Ureter (tissue), 1 donor: ENCODE measurements at regions not wholly inside any gene's neighbourhood (a gene's known extent, or its start where the extent isn't known, plus 50 kb on each side); places are given as distances from the start of the nearest gene placed in this dataset.
"Not testable (repeated sequence)": the region's sequence is repeated elsewhere in the genome, so short reads cannot be mapped to it uniquely, and the experiment has no call there.

Source experiments
- DNase-seq: peaks from one replicate; pipeline ENCODE4 v3.0.0-alpha.2; 2020; ENCODE audit warnings: low spot score
- donor health status: DM: yes; HTN: yes; CAD: no.

DNA sequence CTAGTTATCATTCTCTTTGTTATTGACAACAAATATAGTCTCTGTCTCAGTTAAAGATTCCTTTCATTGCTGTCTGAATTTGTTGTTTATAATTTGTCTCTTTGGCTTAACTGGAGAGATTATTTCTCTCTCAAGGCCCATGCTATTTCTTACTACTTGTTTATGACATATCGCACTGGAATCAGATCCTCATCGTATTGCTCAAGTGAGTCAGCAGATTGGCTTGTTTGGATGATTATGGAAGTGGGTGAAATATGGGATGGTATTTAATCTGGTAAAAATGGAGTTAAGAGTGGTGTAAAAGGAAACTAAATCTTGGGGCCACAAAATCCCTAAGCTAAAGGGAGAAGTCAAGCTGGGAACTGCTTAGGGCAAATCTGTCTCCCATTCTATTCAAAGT, 613.1 kb downstream of the SI start:
- no peak for DNase-seq

DNA sequence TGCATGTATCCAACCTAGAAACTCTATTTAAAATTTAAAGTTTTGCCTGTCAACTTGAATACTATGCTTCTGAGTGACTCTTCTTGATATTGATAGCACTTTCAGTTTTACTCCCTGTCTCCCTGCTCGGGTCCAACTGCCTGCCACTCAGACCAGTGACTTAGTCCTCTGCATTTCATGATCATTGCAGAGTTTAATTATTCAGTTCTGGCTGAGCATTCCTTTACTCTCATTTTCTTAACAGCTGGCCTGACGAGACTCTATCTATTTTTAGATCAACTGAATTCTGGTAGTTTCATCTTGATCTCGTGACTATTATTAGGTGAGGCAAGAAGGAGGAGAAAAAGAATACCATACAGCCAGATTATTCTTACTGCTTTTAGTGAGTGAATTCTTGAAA, 617.4 kb downstream of the SI start:
- DNase-seq = no peak

DNA sequence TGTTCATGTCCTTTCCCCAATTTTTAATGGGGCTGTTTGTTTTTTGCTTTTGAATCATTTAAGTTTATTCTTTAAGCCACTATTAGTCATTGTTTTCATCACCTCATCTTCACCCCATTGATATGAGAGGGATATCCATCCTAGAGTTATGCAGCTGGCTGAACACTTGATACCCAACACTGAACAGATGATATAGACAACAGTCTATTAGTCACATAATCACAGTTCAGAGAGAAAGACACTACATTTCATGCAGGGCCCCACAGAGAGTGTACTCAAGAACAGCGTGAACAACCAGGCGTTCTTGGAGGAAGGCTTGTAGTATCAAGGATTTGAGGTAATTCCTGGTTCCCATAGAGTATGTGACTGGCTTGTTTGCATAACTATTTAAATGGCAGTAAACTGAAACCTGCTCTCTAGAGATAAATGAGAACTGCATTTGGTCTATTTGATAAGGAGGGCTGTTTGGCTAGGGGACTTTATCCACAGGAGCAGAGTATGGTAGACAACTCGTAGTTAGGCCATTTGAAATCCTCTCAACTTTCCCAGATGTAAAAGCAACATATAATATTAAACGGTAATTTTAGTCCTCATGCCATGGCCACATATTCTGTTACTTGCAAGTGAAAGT, 618.7 kb downstream of the SI start:
- no peak for DNase-seq

DNA sequence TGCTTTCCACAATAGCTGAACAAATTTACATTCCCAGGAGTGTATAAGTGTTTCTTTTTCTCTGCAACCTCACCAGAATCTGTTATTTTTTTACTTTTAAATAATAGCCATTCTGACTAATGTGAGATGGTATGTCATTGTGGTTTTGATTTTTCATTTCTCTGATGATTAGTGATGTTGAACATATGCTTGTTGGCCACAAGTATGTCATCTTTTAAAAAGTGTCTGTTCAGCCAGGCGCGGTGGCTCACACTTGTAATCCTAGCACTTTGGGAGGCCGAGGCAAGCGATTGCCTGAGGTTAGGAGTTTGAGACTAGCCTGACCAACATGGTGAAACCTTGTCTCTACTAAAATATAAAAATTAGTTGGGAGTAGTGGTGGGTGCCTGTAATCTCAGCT, 619.3 kb downstream of the SI start:
- DNase-seq = no peak

- no peak for DNase-seq
Observed at GRCh38 chr3:164453714-164454113, 624.6 kb downstream of the SI start.

DNA sequence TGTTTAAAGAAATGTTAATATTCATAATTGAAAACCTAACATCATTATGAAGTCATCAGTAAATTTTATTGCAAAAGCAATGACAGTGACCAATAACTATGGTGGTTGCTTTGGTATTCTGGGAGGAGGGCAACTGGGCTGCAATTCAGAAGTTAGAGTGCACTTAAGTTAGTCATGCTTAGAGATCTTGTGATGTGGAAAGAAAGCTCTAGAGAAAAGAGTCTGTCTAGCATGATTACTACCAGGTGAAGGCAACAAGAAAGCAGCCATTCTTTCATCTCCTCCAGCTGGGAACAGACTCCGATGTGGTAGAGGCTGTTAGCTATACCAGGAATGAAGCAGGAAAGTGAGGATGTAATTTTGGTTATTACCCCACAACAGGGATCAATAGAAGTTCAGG, 625.6 kb downstream of the SI start:
- DNase-seq = no peak

DNA sequence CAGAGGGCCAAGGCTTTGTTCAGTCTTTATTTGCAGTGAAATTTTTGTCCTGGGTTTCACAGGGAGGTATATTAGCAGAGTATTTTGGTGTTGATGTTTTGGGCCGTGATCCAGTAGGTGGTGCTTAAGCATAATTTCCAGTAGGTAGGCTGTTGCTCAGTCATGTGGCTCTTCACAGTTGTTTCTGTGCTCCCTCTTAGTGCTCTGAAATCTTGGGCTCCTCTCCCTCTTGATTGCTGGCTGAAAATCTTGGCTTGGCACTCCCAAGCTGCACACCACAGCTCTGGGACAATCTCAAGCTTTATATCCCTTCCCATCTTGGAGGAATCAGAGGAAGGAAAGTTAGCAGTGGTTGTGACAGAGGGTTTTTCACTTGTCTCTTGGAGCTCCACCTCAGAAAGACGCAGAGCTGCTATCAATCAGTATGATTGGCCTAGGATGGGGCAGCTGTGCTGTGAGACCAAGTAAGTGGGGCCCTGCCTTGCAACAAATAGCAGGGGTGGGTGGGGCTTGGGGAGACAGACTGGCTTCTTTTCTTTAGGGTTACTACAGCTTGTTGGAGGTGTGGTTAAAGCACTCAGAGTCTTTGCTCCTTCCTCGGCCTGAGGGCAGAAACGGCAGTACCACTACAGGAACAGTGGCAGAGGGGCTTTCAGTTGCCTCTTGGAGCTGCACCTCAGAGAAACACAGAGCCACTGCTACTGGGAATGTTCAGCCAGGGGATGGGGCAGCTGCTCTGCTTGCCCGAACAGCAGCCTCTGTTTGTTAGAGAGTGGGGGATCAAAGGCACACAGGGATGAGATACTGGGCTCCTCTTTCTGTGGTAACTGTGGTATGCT, 627.0 kb downstream of the SI start:
- DNase-seq = no peak

DNA sequence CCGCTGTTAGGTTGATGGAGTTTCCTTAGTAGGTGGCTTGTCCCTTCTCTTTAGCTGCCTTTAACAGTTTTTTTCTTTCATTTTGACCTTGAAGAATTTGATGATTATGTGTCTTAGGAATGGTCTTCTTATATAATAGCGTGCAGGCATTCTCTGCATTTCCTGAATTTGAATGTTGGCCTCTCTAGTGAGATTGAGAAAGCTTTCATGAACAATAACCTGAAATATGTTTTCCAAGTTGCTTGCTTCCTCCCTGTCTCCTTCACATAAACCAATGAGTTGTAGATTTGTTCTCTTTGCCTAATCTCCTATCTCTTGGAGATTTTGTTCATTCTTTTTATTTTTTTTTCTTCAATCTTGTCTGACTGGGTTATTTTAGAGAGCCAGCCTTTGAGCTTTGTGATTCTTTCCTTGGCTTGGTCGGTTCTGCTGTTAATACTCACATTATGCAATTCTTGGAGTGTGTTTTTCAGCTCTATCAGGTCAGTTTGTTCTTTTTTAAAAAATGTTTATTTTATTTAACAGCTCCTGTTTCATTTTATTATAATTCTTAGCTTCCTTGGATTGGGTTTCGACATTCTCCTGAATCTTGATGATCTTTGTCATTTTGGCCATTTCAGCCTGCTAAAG, 627.9 kb downstream of the SI start:
- DNase-seq = no peak

DNA sequence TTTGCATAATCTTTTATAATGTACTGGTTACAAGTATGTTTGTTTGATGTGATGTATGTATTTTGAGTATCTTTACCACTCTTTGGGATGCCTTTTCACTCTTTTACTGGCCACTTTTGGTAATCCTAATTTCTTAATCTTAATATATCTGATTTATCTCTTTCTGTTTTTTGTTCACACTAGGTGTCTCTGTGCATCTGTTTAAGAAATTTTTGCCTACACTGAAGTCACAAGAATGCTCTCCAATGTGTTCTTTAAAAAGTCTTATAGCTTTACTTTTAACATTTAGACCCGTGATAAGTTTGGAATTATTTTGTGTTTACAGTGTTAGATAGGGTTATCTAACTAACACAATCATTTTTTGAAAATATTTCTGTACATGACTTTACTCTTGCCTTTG, 659.1 kb downstream of the SI start:
- no peak for DNase-seq

DNA sequence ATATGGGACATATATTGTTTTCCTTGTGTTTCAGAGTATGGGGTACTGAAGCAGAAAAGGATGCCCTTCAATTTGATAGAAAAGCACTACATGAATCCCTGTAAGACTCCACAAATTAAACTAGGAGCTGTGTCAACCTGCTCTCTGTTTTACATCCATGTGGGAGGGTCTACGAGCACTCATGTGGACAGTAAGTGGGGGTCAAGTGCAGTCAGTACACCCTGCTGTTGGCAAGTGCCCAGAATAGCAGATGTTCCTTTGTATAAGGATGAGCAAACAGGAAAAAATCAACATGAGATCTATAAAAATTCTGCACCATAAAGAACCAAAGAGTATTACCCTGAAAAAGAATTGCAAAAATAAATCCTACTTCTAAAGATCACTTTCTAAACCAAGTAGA, 659.9 kb downstream of the SI start:
- no peak for DNase-seq

DNA sequence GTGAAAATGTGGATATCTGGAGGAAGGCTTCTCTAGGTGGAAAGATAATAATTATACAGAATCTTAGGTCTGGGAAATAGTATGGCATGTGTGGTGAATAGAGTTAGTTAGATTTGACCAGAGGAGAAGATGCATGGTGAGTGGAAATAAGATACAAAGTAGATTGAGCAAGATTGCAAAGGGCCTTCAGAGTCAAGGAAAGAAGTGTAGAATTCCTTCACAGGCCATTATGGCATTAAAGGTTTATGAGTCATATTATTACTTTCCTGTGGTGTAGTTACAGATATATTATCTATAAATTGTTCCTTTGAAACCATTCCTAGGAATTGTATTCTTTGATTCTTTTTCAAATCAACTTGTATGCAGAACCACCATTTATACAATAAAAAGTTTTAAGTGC, 660.3 kb downstream of the SI start:
- DNase-seq = no peak

GRCh38 chr3:164416491-164417222, 661.6 kb downstream of the SI start:
- no peak for DNase-seq

DNA sequence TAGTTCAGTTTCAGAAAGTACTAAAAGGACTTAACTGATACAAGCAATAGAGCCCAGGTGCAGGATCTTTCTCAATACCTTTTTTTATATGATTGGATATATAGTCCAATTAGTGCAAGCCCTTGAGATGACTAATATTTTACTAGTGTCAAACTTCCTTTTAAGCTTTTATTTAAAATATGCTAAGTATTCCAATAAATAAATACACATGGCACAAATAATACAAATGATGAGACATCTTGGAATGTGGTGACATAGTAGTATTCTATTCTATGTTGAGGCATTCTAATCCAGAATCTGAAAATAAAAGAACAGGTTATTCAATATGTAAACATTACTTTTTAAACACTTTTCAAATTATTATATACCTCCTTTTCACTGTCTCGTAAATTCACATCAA, 670.0 kb downstream of the SI start:
- DNase-seq = no peak

- no peak for DNase-seq
Observed at GRCh38 chr3:164407111-164407510, 671.2 kb downstream of the SI start.

- DNase-seq = no peak
Observed at GRCh38 chr3:164406281-164406680, 672.0 kb downstream of the SI start.

DNA sequence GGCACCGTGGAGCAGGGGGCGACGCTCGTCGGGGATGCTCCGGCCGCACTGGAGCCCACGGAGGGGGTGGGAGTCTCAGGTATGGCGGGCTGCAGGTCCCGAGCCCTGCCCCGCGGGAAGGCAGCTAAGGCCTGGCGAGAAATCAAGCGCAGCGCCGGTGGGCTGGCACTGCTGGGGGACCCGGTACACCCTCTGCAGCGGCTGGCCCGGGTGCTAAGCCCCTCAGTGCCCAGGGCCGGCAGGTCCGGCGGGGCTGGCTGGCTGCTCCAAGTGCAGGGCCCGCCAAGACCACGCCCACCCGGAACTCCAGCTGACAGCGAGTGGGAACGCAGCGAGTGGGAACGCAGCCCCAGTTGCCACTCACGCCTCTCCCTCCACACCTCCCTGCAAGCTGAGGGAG, 676.4 kb downstream of the SI start:
- DNase-seq = no peak

- not testable (repeated sequence) for DNase-seq
Observed at GRCh38 chr3:164401440-164401839, 676.9 kb downstream of the SI start.

GRCh38 chr3:164397462-164397861, 680.8 kb downstream of the SI start:
- no peak for DNase-seq

DNA sequence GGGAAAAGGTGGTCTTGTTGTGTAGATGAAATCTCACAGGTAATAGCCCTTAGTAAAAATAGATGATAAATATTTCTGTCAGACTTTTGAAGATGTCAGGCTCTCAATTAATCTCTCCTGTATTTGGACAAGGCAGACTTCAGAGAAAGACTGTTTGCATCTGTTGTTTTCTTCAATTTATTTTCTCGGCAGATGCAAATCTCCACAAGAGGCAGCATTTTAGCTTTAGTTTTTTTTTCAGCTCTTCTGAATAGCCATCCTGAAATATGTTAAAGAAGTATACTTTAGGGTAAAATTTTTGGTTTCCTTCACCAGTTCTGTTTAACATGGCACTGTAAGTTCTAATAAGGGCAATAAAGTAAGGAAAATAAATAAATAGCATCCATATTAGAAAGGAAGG, 685.1 kb downstream of the SI start:
- no peak for DNase-seq

DNA sequence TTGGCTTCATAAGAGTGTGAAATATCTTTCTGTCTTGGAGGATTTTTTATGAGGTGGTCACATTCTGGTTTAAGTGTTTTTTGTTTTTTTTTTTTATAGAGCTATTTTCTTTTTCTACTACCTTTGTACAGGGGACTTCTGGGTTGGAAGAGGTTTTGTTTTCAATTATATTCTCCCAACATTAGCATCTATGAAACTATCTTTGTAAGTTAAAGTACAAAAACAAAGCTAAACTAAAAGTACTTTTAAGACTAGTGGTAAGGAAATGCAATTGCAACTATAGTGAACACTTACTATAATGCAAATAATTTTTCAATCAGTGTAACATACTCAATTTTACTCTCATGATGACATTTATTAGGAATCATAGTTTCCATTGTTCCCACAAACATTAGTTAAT, 688.2 kb downstream of the SI start:
- DNase-seq = no peak

DNA sequence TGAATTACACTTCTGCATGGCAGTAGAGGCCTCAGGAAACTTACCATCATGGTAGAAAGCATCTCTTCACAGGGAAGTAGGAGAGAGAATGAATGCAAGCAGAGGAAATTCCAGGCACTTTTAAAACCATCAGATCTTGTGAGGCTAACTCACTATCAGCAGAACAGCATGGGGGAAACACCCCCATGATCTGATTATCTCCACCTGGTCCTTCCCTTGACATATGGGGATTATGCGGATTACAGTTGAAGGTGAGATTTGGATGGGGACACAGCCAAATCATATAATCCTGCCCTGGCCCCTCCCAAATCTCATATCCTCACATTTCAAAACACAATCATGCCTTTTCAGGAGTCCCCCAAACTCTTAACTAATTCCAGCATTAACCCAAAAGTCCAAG, 691.1 kb downstream of the SI start:
- DNase-seq = no peak

DNA sequence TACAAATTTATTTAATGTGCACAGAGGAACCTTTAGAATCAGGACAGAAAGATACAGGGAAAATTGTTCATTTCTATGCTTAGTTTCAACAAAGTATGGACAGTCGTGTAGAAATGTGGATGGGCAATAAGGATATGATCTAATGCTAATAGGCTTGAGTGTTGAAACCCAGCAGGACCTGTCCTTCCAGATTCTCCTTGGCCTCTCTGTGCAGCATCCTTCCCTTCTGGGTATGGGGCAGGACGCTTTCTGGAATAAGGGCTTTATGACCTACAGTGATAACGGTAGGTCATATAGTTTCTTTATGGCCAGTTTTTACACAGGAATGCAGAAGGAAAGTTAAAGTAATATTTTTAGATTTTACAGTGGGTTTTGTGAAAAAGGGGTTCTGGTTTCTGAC, 698.1 kb downstream of the SI start:
- no peak for DNase-seq

DNA sequence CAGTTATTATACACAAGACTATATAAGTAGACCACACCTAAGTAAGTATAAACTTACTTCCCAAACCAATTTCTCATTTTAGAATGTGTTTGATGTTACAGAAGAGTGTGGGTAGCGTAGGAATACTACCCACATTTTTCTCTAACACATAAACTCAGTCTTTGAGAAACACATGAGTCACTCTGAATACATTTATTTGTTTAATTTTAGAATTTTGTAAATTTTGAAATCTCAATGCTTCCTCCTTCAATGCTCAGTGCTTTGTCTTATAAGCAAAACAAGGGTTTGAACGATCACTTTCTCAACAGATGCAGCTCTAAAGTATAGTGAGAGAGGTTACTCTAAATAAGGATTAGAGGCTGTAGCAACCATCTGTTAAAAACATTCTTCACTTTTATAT, 700.8 kb downstream of the SI start:
- DNase-seq = no peak
